SIG-M5 treated with dmso at 0.1 percent for 504 hours (cell line): ENCODE measurements at regions not wholly inside any gene's neighbourhood (a gene's known extent, or its start where the extent isn't known, plus 50 kb on each side); places are given as distances from the start of the nearest gene placed in this dataset.

Experiments used
- DNase-seq: peaks from one replicate; lab custom pipeline; 2025; ENCODE audit not compliant: unreplicated experiment; lab: John Stamatoyannopoulos, UW

DNA sequence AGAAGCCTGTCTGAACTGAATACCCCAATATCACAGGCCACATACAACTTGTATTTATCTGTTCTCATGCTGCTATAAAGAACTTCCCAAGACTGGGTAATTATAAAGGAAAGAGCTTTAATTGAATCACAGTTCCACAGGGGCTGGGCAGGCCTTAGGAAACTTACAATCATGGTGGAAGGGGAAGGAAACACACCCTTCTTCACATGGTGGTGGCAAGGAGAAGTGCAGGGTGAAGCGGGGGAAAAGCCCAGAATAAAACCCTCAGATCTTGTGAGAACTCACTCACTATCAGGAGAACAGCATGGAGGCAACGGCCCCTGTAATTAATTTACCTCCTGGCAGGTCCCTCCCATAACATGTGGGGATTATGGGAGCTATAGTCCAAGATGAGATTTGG, 50.3 kb upstream of the FNDC1 start:
- peak; percentile 24 for DNase-seq

GRCh38 chr6:159117563-159117962, 51.6 kb upstream of the FNDC1 start:
- peak; percentile 48 for DNase-seq

DNA sequence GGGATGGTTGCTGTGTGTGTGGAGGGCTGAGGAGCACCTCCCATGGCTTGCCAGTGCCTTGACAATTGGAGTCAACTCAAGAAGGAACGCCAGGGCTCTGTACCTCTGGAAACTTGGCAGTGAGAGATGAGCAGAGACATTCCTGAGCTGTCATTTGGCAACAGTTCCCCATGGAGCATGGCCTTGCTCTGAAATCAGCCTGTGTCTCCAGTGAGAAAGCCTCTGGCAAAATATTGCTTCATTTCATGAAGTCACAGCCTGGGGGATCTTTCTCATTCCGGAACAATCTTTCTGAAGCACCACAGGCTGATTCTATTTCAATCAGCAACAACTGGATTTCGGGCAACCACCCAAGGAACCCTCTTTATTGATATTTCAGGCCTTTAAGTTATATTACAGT, 52.2 kb upstream of the FNDC1 start:
- peak; percentile 67 for DNase-seq

DNA sequence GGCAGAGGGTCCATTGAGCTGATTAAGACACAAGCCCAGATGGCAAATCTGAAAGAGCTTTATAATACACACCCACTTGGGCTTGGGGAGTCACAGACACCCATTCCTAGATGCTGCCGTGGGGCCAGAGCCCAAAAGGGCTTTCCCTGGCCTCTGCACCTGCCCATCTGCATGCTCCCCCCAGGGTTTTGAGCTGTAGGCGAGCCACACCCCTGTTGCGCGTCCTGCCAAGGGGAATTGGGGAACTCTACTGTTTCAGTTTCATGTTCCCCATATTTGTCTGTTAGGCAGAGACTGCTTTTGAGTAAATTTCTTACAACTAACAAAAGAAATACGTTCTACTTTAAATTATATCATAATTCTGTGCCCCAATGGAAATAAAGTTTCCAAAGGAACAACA, 52.9 kb upstream of the FNDC1 start:
- DNase-seq = peak; percentile 79

DNA sequence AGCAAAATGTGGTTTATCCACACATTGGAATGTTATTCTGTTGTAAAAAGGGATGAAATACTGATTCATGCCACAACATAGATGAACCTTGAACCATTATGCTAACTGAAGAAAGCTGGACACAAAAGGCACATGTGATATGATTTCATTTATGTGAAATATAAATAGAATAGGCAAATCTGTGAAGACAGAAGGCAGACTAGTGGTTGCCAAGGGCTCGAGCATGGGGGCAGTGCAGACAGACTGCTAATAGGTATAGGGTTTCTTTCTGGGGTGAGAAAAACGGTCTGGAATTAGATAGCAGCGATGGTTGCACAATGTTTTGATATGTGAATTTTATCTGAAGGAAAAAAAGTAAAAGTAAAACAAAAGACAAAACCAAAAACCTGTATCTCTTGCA, 54.6 kb upstream of the FNDC1 start:
- no peak for DNase-seq

DNA sequence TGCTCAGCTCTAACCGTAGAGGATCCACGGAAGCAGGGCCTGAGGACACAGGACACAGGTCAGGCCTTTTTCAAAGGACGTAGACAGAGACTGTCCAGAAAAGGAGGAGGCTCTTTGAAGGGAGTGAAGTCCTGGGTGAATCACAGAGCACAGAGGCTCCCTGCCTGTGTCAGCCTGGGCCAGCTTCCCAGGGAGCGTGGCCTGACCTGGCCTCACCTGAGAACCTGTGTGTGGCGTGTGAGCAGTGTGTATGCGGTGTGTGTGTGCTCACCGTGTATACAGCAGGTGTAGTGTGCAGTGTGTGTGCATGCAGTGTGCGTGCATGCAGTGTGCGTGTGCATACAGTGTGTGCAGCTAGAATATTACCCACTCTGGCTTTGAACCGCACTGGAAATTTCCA, 56.0 kb upstream of the FNDC1 start:
- DNase-seq = no peak

DNA sequence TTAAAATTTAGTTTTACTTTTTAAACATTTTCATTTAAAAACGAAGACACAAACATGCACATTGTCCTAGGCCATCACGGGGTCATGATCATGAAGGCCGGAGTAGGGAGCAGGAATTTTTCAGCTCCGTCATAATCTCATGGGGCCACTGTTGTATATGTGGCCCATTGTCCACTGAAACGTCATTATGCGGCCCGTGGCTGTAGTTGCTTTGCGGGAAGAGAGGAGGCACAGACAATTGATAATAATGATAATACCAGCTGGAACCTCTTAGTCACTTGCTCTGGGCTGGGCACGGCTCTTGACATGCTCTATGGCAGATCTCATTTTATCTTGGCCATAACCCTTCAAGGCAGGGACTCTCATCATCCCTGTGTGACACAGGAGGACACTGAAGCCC, 56.5 kb upstream of the FNDC1 start:
- DNase-seq = no peak

GRCh38 chr6:159110748-159111147, 58.5 kb upstream of the FNDC1 start:
- no peak for DNase-seq

DNA sequence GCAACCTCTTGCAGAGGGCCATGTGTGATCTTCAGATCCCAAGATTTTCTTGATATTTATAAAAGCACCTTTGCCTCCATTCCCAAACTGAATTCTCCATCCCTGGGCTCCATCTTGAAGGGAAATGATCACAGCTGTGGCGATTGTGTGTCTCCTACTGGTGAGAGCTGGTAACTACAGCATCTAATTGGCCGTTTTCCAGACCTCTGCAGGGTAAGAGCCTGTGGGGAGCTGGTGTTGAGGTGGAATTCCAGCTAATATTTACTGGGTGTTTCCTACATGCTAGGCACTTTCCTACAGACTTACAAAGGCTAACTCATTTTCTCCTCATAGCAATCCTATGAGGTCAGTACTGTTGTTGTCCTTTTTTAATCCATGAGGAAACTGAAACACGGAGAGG, 59.2 kb upstream of the FNDC1 start:
- DNase-seq = peak; percentile 4

- no peak for DNase-seq
Observed at GRCh38 chr6:159109391-159109790, 59.8 kb upstream of the FNDC1 start.

DNA sequence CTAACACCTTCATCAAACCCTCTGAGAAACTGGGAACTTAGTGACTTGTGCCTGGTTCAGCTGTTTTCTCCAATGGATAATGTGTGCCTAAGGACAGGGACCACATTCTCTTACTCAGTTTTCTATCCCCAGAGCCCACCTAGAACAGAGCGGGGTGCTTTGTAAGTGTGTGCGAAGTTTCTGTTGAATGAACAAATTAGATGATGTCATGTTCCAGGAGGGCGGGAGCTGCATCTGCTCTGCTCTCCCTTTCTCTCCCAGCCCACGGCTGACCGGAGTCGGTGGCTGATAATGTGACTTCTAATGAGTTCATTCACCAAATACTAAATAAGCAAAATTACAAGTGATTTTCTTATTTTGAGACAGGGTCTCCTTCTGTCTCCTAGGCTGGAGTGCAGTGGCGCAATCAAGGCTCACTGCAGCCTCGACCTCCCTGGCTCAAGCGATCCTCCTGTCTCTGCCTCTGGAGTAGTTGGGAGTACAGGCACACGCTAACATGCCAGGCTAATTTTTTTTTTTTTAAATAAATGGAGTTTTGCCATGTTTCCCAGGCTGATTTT, 60.7 kb upstream of the FNDC1 start:
- DNase-seq = no peak

- peak; percentile 35 for DNase-seq
Observed at GRCh38 chr6:159107451-159108260, 61.5 kb upstream of the FNDC1 start.

GRCh38 chr6:159106627-159107241, 61.9 kb upstream of the TAGAP start:
- peak; percentile 63 for DNase-seq

DNA sequence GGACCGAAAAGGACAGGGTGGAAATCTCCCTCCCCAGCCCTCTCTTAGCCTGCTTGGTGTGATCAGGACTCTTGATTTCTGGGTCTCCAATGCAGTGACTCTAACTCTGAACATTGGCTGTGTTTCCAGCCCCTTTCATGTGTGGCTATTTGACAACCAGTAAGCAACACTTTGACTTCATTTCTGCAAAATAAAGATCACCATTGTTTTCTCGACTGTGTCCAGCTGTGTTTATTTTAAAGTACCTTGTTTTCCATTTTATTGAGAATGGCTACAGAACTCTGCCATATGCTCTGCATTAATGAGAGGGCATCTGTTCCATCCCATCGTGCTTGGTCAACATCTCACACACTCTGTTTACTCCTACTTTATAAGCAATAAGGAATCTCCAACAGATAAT, 60.9 kb upstream of the TAGAP start:
- no peak for DNase-seq

DNA sequence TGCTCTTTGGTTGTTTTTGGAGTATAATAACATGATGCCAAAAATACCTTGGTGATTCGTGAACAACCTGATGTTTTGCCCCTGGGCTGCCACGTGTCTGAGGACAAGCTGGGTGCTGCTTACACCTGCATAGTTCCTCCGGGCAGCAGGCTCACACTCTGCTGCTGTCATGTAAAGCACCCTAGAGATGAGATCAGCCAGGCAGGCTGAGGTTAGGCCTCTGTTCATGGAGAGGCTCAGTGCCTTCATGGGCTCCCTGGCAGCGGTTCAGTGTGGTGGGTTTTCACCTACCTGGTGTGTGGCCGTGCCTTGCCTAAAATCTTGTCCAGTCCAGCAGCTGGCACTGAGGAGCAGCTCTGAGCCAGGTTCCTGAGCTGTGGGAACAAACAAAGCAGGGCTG, 60.1 kb upstream of the TAGAP start:
- DNase-seq = no peak

DNA sequence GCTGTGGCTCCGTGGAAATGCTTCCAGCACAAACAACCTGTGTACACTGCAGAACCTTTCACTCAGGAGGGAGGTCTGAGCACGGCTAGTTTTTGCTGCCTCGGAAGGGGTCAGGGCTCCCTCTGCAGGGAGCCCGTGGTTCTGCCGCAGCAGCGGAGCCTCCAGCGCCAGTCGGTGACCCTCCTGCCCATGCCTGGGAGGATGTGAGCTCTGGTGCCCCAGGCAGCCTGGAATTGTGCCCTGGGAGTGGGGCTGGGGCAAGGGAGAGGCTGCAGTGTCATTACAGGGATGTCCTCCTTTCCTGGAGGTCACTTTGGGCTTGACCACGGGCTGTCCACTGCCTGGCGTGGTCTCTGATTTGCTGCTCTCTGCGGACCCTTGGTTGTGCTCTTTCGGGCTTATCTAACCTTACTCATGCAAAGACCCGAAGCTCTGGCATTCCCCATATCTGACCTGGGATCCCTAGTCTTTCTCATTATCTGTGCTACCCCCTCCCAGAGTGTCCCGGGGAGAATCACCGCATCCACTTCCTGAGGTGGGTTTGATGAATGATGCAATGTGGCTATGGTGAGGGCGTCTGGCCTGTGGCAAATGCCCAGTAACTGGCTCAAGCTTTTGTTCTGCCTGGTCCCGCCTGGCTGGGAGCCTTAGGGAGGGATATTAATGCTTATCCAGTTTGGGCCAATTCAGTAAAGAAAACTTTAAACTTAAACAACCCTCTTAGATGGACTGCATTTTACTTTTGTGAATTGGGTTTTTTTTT, 59.6 kb upstream of the TAGAP start:
- peak; percentile 56 for DNase-seq

DNA sequence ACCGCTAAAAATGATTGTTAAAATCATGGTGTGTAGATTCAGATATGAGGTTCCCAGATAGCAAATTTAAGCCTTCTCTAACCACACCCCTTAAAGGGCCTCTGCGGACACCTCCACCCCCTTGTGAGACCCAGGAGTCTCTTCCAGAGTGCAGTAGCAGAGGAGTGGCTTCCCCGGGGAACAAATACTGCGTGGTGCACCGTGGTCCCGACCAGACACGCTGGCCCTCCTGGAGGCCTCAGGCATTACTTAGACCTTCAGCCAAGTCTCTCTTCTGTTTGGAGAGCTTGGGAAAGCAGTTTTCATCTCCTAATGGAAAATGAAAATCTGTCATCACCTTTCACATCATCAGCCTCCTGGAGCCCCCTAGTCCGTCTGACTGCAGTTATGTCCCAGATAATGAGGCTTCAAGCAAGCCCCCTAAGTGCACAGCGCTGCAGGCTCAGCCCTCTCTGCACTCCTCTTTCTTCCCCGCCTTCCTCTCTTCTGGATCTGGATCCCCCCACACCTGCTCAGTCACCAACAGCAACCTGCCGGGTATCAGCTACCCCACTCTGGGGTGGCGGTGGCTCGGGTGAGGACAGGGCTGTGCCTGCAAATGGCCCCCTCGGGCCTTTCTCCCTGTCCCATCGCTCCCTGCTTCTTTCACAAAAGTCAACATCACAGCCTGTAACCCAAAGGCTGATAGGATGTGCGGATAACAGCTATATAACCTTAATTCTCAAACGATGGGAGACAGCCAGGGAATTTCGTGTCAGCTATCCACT, 58.8 kb upstream of the TAGAP start:
- no peak for DNase-seq

DNA sequence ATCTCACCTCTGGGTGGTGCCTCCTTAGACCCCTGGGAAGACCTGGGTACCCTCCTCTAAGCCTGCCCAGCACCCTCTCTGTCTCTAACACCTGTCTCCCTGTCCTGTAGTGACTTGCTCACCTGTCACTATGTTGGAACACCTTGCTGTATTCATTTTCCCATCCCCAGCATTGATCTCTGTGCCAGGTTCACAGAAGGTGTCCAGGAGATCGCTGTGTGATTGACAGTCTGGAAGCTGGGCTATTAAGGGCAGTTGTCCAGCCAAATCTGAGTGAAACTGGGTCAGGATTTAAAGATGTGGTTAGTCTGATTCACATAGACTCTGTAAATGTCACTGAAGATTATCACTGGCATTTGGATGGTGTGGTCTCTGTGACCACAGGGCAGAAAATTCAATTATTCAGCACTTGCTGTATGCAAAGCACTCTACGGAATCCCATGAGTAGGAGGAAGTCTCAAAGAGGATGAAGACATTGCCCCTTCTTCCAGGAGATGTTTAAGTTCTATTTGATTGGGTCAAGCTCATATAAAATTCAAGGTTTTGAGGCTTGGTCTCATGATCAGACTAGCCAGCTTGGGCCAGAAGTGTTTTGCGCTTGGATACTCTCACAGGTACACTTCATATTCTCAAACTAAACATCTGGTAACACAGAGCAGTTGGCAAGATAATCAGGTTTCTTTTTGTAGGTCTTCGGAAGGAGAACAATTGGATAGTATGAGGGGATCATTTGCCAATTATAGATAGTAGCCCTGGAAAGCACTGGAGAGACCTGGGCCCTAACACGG, 57.8 kb upstream of the TAGAP start:
- no peak for DNase-seq

- no peak for DNase-seq
Observed at GRCh38 chr6:159101656-159102055, 56.9 kb upstream of the TAGAP start.
